SU-DHL-6 (cell line): ENCODE measurements at regions not wholly inside any gene's neighbourhood (a gene's known extent, or its start where the extent isn't known, plus 50 kb on each side); places are given as distances from the start of the nearest gene placed in this dataset.
"Not testable (repeated sequence)": the region's sequence is repeated elsewhere in the genome, so short reads cannot be mapped to it uniquely, and the experiment has no call there.

ENCODE experiments used
- H2AFZ ChIP-seq: fragments of 200-600 bp; sonication (generic); 2 replicates; pipeline ENCODE4 v1.6.1; 2014; ENCODE audit warnings: low read depth, mild to moderate bottlenecking, moderate library complexity, mixed read lengths, antibody characterized with exemption, low read length; ENCODE audit not compliant: severe bottlenecking
- H3F3A ChIP-seq: fragments of 200-600 bp; shearing (Covaris generic); 2 replicates; pipeline ENCODE4 v1.6.0; 2016; ENCODE audit warnings: antibody characterized with exemption, mild to moderate bottlenecking; ENCODE audit not compliant: insufficient read depth
- H3K27ac ChIP-seq: fragments of 200-600 bp; sonication (generic); 2 replicates; pipeline ENCODE4 v1.5.1; 2016; ENCODE audit warnings: low read depth, mild to moderate bottlenecking, low read length, moderate library complexity, mixed read lengths
- H3K27me3 ChIP-seq: fragments of 200-600 bp; sonication (generic), shearing (Covaris generic); 2 replicates; pipeline ENCODE4 v1.6.0; 2014; ENCODE audit warnings: mild to moderate bottlenecking, low read length
- H3K36me3 ChIP-seq: fragments of 200-600 bp; sonication (generic); 2 replicates; pipeline ENCODE4 v1.6.1; 2014; ENCODE audit warnings: mild to moderate bottlenecking, low read length, mixed read lengths
- H3K4me2 ChIP-seq: fragments of 300-600, 200-600 bp; shearing (Covaris generic), sonication (generic); 2 replicates; pipeline ENCODE4 v1.6.0; 2014; ENCODE audit warnings: low read length, low read depth, mild to moderate bottlenecking; ENCODE audit not compliant: poor library complexity, severe bottlenecking
- H3K4me3 ChIP-seq: fragments of 200-600 bp; sonication (generic); 2 replicates; pipeline ENCODE4 v1.5.1; 2014; ENCODE audit warnings: antibody characterized with exemption, low read length, mild to moderate bottlenecking, mixed read lengths; ENCODE audit not compliant: insufficient read depth, poor library complexity, severe bottlenecking
- H3K79me2 ChIP-seq: fragments of 200-600 bp; sonication (generic); 2 replicates; pipeline ENCODE4 v1.6.1; 2014; ENCODE audit warnings: mild to moderate bottlenecking, low read length, moderate library complexity; ENCODE audit not compliant: insufficient read depth
- H3K9ac ChIP-seq: fragments of 200-600 bp; sonication (generic); 2 replicates; pipeline ENCODE4 v1.7.0; 2014; ENCODE audit warnings: mild to moderate bottlenecking, low read length
- H3K9me2 ChIP-seq: fragments of 200-600 bp; sonication (generic); replicated peaks from 2 replicates; pipeline ENCODE4 v1.6.1; 2014; ENCODE audit warnings: low read length; ENCODE audit not compliant: insufficient read depth
- H3K9me3 ChIP-seq: fragments of 200-600 bp; sonication (generic); 2 replicates; pipeline ENCODE4 v1.6.1; 2014; ENCODE audit warnings: low read length, mixed read lengths; ENCODE audit not compliant: insufficient read depth
- H4K20me1 ChIP-seq: fragments of 200-600 bp; sonication (generic); 2 replicates; pipeline ENCODE4 v1.6.1; 2014; ENCODE audit warnings: low read depth, mild to moderate bottlenecking, antibody characterized with exemption, low read length, moderate library complexity, mixed read lengths

DNA sequence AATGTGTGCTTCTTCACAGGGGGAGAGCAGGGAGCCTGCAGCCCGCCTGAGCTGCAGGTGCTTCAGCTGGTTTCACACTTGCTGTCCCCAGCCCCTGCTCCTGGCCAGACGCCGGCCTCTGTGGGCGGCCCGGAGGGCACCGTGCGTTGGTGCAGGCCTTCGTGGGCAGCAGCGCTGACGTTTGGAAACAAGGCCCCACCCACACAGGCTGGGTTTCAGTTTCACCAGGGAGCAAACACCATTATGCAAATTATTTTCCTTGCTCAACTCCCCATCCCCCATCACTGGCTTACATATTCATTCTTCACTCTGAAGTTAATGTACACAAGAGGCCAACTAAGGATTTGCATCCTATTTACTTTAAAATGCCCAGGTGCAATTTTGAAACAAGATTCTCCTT is 343.2 kb downstream of the BCL2L11 start:
- not testable (repeated sequence) for H3K9ac ChIP-seq, H3F3A ChIP-seq, H3K27me3 ChIP-seq, H3K9me3 ChIP-seq, H2AFZ ChIP-seq, H3K9me2 ChIP-seq, H3K4me2 ChIP-seq, H4K20me1 ChIP-seq, H3K36me3 ChIP-seq, H3K4me3 ChIP-seq, H3K79me2 ChIP-seq, H3K27ac ChIP-seq

DNA sequence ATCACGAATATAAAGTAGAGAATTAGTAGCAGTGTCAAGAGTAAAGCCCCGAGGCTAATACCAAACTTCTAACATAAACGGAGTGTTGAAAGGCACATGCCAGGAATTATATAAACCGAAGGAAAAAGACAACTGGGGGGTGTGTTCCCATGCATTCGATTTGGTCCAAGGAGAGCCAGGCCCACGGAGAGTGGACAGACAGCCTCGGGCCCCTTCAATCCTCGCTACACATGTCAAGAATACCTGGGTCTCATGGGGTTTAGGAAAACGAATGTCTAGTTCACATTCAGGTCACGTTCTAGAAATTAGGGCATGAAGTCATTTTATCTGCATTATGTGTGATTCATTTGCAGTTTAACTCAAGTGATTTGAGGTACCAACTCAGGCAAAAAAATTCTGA is 343.7 kb downstream of the BCL2L11 start:
- H3K79me2 ChIP-seq, H3K27me3 ChIP-seq, H3K9ac ChIP-seq, H3K36me3 ChIP-seq, H3F3A ChIP-seq, H3K9me2 ChIP-seq, H4K20me1 ChIP-seq, H2AFZ ChIP-seq, H3K4me3 ChIP-seq, H3K27ac ChIP-seq, H3K9me3 ChIP-seq: not testable (repeated sequence)
- peak overlapping the region; percentile 20 for H3K4me2 ChIP-seq

DNA sequence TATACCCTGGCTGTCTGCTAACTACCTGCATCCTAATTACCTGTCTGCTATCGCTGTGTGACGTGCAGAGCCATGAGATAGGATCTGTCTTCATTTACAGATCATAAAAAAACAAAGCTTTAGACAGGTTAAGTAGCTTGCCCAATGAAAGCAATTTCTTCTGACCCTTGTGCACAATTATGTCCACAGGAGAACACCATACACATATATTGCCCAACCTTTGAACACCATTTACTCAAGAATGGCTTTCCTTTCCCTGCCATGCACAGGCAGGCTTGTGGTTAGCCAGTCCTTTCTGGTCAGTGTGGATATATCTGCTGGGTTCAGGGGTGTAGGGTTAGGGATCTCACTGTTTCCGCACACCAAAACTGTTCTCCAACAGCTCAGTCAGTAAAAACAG is 344.8 kb downstream of the BCL2L11 start:
- not testable (repeated sequence) for H3K27me3 ChIP-seq, H3K79me2 ChIP-seq, H3F3A ChIP-seq, H3K9me2 ChIP-seq, H3K36me3 ChIP-seq, H3K9me3 ChIP-seq, H3K27ac ChIP-seq, H3K4me2 ChIP-seq, H4K20me1 ChIP-seq, H3K4me3 ChIP-seq, H3K9ac ChIP-seq, H2AFZ ChIP-seq

DNA sequence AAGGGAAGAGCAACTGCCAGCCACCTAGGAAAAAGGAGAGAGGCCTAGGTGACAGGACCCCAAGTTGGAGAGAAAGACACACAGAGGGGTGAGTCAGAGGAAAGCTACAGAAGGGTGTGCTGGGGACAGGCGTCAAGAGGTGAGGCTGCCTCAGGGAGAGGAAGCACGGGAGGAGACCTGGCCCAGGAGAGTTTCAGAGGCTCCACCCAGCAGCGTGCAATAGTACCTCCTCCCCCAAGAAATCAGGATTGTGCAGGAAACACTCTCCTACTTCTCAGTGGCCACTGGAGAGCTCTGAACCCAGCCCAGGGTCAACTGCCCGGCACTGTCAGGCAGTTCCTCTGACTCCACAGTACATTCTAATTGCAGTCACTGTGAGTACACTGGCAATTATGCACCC is 346.0 kb downstream of the BCL2L11 start:
- H3K27me3 ChIP-seq, H2AFZ ChIP-seq, H3K27ac ChIP-seq, H3K36me3 ChIP-seq, H3K9me2 ChIP-seq, H3K9me3 ChIP-seq, H3F3A ChIP-seq, H3K4me2 ChIP-seq, H3K79me2 ChIP-seq, H4K20me1 ChIP-seq, H3K4me3 ChIP-seq, H3K9ac ChIP-seq: not testable (repeated sequence)

DNA sequence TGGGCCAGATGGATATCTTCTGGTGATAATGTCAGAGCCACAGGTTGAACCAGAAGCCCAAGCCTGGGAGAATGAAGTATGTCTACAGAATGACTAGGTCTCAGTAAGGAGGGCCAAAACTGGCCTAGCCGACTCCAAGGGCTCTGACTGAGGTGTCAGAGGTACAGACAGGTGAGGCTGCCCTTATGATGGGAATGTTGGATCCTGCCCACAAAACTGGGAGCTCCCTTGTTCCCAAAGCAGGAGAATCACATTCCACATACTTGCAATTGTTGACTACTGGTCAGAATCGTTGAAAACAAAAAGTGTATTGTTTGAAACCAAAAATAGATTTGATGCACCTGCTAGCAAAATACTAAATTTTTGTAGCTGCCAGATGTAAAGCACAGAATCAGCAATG is 350.2 kb downstream of the BCL2L11 start:
- H3K9me3 ChIP-seq, H3K9ac ChIP-seq, H3K27me3 ChIP-seq, H3F3A ChIP-seq, H3K79me2 ChIP-seq, H3K36me3 ChIP-seq, H3K4me2 ChIP-seq, H3K4me3 ChIP-seq, H3K9me2 ChIP-seq, H3K27ac ChIP-seq, H4K20me1 ChIP-seq, H2AFZ ChIP-seq: not testable (repeated sequence)

DNA sequence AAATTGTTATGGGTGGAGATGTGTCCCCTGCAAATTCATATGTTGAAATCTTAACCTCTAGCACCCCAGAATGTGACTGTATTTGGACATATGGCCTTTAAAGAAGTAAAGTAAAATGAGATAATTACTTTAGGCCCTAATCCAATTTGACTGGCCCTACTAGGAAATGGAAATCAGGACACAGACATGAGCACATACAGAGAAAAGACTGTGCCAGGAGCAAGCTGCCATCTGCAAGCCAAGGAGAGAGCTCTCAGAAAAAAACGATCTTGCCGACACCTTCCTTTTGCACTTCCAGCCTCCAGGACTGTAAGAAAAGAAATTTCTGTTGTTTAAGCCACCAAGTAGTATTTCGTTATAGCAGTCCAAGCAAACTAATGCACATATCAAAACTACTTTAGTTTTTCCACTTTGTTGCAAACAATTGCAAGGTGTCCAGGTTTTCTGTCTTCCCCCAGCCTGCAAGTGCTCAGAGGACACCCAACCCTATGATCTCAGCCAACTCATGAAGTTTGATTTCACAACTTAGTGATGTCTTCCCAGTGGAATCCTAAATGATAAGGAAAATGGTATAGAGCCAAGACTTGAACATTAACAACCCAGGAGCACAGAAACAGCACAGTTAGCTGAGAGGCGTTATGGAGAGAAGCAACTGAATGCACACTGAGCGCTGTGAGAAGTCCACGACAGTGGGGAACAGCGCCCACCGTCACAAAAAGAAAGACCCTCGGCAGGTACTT is 351.2 kb downstream of the BCL2L11 start:
- H3K79me2 ChIP-seq, H3K27me3 ChIP-seq, H3K9ac ChIP-seq, H3K9me3 ChIP-seq, H3K4me2 ChIP-seq, H3K4me3 ChIP-seq, H3K9me2 ChIP-seq, H3K36me3 ChIP-seq, H2AFZ ChIP-seq, H3F3A ChIP-seq, H4K20me1 ChIP-seq, H3K27ac ChIP-seq: not testable (repeated sequence)

DNA sequence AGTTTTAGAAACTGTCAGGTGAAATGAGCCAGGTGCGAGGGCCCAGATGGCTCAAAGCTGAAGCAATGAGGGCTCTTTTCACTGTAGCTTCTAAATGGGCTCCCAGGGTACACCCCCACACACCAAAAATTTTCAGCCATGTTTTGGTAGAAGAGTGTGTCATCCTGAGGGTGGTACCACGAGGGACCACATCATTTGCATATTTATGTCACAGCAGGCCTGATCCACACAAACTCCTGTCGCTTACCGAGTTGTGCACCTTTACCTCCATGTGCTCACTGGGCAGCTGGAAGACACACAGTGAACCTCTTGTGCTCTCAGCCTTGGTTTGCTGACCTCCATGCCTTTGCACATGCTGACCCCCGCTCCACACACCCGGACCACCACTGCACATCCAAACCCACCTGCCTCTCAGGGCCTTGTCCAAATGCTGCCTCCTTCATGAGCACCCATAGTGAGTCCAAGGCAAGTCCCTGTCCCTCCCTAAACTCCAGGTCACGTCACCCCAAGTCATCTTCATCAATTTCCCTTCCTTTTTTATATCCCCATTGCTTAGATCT is 352.2 kb downstream of the BCL2L11 start:
- not testable (repeated sequence) for H4K20me1 ChIP-seq, H2AFZ ChIP-seq, H3K4me3 ChIP-seq, H3K36me3 ChIP-seq, H3K9me3 ChIP-seq, H3K9me2 ChIP-seq, H3K4me2 ChIP-seq, H3F3A ChIP-seq, H3K27me3 ChIP-seq, H3K9ac ChIP-seq, H3K79me2 ChIP-seq, H3K27ac ChIP-seq

DNA sequence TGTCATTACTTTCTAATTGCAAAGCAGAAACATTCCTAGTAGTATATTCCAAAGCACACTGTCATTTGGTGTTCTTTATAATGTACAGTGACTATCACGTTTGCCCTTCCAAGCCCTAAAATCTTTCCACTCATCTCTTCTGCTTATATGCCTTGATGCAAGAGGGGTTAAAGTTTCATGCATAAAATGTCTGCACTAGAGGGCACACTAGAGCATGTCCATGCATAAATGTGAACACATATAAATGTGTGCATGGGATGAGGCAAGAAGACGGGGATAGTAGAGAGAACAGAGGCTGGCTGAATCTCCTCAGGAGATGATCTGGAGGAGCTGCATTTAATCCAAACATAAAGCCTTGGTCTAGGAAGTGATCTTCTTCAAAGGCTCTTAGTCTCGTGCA is 352.8 kb downstream of the BCL2L11 start:
- H3K36me3 ChIP-seq, H3K79me2 ChIP-seq, H3K9ac ChIP-seq, H3K9me2 ChIP-seq, H2AFZ ChIP-seq, H3K9me3 ChIP-seq, H3K27ac ChIP-seq, H3K4me3 ChIP-seq, H4K20me1 ChIP-seq, H3F3A ChIP-seq, H3K4me2 ChIP-seq, H3K27me3 ChIP-seq: not testable (repeated sequence)
